GM21825 (cell line): ENCODE measurements at regions not wholly inside any gene's neighbourhood (a gene's known extent, or its start where the extent isn't known, plus 50 kb on each side); places are given as distances from the start of the nearest gene placed in this dataset.

Experiments used
- ATAC-seq: cut with Tn5 transposase; IDR thresholded peaks from one replicate; pipeline ENCODE4 v1.9.1; 2021; ENCODE audit warnings: mild to moderate bottlenecking, moderate library complexity; ENCODE audit not compliant: unreplicated experiment

GRCh38 chr2:59936048-59936447 is 617.4 kb downstream of the BCL11A start:
- ATAC-seq = no peak

- no peak for ATAC-seq
Observed at GRCh38 chr2:59935005-59935404, 618.4 kb downstream of the BCL11A start.

GRCh38 chr2:59933948-59934347 is 619.5 kb downstream of the BCL11A start:
- ATAC-seq = no peak

GRCh38 chr2:59932341-59932740 is 621.1 kb downstream of the BCL11A start:
- ATAC-seq = no peak

- no peak for ATAC-seq
Observed at GRCh38 chr2:59930430-59930829, 623.0 kb downstream of the BCL11A start.

- ATAC-seq = no peak
Observed at GRCh38 chr2:59926731-59927130, 626.7 kb downstream of the BCL11A start.

GRCh38 chr2:59925321-59925720 is 628.1 kb downstream of the BCL11A start:
- no peak for ATAC-seq

- no peak for ATAC-seq
Observed at GRCh38 chr2:59924346-59924745, 629.1 kb downstream of the BCL11A start.

GRCh38 chr2:59922450-59922849 is 631.0 kb downstream of the BCL11A start:
- no peak for ATAC-seq

- no peak for ATAC-seq
Observed at GRCh38 chr2:59921743-59922142, 631.7 kb downstream of the BCL11A start.

- ATAC-seq = no peak
Observed at GRCh38 chr2:59920961-59921360, 632.5 kb downstream of the BCL11A start.

- no peak for ATAC-seq
Observed at GRCh38 chr2:59920307-59920706, 633.1 kb downstream of the BCL11A start.

- no peak for ATAC-seq
Observed at GRCh38 chr2:59919579-59919978, 633.9 kb downstream of the BCL11A start.

- ATAC-seq = no peak
Observed at GRCh38 chr2:59912042-59912441, 641.4 kb downstream of the BCL11A start.

GRCh38 chr2:59910166-59910565 is 643.3 kb downstream of the BCL11A start:
- no peak for ATAC-seq

- no peak for ATAC-seq
Observed at GRCh38 chr2:59909147-59909546, 644.3 kb downstream of the BCL11A start.

- ATAC-seq = no peak
Observed at GRCh38 chr2:59905731-59906130, 647.7 kb downstream of the BCL11A start.

- no peak for ATAC-seq
Observed at GRCh38 chr2:59903994-59904544, 649.4 kb downstream of the BCL11A start.

- ATAC-seq = no peak
Observed at GRCh38 chr2:59900728-59901452, 652.6 kb downstream of the BCL11A start.

- ATAC-seq = no peak
Observed at GRCh38 chr2:59899692-59900091, 653.8 kb downstream of the BCL11A start.

GRCh38 chr2:59896499-59897245 is 656.8 kb downstream of the BCL11A start:
- no peak for ATAC-seq

GRCh38 chr2:59893612-59894011 is 659.8 kb downstream of the BCL11A start:
- ATAC-seq = no peak
